ENCODE measurements at regions not wholly inside any gene's neighbourhood (a gene's known extent, or its start where the extent isn't known, plus 50 kb on each side); places are given as distances from the start of the nearest gene placed in this dataset.

- Histone ChIP-seq H3K4me3 (replicated peaks; ENCODE audit: insufficient read depth, low read length) (no peak overlapping the region), H3K27ac (replicated peaks) (no peak overlapping the region), H3K27me3 (ENCODE audit: insufficient read depth, poor library complexity, severe bottlenecking) (no peaks in the 10 kb centered on the region)
- no peak for TF ChIP-seq REST (IDR thresholded peaks at IDR 0.05; ENCODE audit: insufficient replicate concordance, low read depth)
- TF ChIP-seq CTCF (IDR thresholded peaks at IDR 0.05; ENCODE audit: insufficient read depth, low read length) = no peak
- no peak for TF ChIP-seq POLR2AphosphoS5 (IDR thresholded peaks at IDR 0.05; ENCODE audit: low read depth)
- no peak for TF ChIP-seq GABPA (IDR thresholded peaks at IDR 0.05; ENCODE audit: low read depth)
- no peak for TF ChIP-seq SPI1 (IDR thresholded peaks at IDR 0.05; ENCODE audit: borderline replicate concordance, low read depth)
- DNase-seq (ENCODE audit: low read depth in 1 of 2, low spot score in 1 of 2) = no peak
These were observed 89.3 kb upstream of the LNX1 start for GRCh38 chr4:53680598-53680997.

- Histone ChIP-seq H3K27me3 (ENCODE audit: insufficient read depth, poor library complexity, severe bottlenecking) (no peaks in the 10 kb centered on the region), H3K4me3 (replicated peaks; ENCODE audit: insufficient read depth, low read length) (no peak overlapping the region), H3K27ac (replicated peaks) (no peak overlapping the region)
- no peak for TF ChIP-seq REST (IDR thresholded peaks at IDR 0.05; ENCODE audit: insufficient replicate concordance, low read depth)
- TF ChIP-seq SPI1 (IDR thresholded peaks at IDR 0.05; ENCODE audit: borderline replicate concordance, low read depth) = no peak
- no peak for TF ChIP-seq CTCF (IDR thresholded peaks at IDR 0.05; ENCODE audit: insufficient read depth, low read length)
- no peak for TF ChIP-seq POLR2AphosphoS5 (IDR thresholded peaks at IDR 0.05; ENCODE audit: low read depth)
- no peak for TF ChIP-seq GABPA (IDR thresholded peaks at IDR 0.05; ENCODE audit: low read depth)
- DNase-seq (ENCODE audit: low read depth in 1 of 2, low spot score in 1 of 2) = no peak
These were observed 88.9 kb upstream of the LNX1 start for GRCh38 chr4:53680168-53680567.

- DNase-seq (ENCODE audit: low read depth in 1 of 2, low spot score in 1 of 2) = no peak
- no peak for TF ChIP-seq CTCF (IDR thresholded peaks at IDR 0.05; ENCODE audit: insufficient read depth, low read length)
- H3K27me3 ChIP-seq (ENCODE audit: insufficient read depth, poor library complexity, severe bottlenecking) = no peaks in the 10 kb centered on the region
- H3K27ac ChIP-seq (replicated peaks) = no peak overlapping the region
- no peak overlapping the region for H3K4me3 ChIP-seq (replicated peaks; ENCODE audit: insufficient read depth, low read length)
These were observed 85.2 kb upstream of the LNX1 start for GRCh38 chr4:53676402-53676871.

GRCh38 chr4:53674903-53675302, 83.6 kb upstream of the LNX1 start:
- Histone ChIP-seq H3K27ac (replicated peaks) (no peak overlapping the region), H3K27me3 (ENCODE audit: insufficient read depth, poor library complexity, severe bottlenecking) (no peaks in the 10 kb centered on the region), H3K4me3 (replicated peaks; ENCODE audit: insufficient read depth, low read length) (no peak overlapping the region)
- TF ChIP-seq SPI1 (IDR thresholded peaks at IDR 0.05; ENCODE audit: borderline replicate concordance, low read depth) = no peak
- no peak for DNase-seq (ENCODE audit: low read depth in 1 of 2, low spot score in 1 of 2)
